ENCODE measurements at regions not wholly inside any gene's neighbourhood (a gene's known extent, or its start where the extent isn't known, plus 50 kb on each side); places are given as distances from the start of the nearest gene placed in this dataset.

DNA sequence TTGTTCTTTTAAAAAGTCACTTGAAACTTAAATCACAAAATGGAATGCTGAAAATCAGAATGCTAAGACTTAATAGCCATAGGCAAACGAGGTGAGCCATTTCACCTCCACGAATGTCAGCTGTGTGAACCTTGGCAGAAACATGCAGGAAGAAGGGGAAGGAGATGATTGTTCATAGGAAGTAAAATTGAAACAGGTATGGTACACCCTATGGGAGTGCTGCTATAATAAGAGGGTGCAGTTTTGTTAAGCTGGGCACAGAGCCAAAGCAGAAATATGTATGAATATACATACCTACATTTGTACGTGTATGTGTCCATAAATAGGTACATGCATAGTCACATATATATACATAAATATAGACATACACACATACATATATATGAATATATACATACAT is 51.0 kb upstream of the SPINK5 start:
- DNase-seq (ENCODE audit: low spot score) = no peak

GRCh38 chr5:148011398-148012137 is 52.2 kb upstream of the SPINK5 start:
- peak; percentile 78 for DNase-seq (ENCODE audit: low spot score)

- peak; percentile 2 for DNase-seq (ENCODE audit: low spot score)
Observed at GRCh38 chr5:148005788-148006520, 57.8 kb upstream of the SPINK5 start.

GRCh38 chr5:148003226-148003625 is 60.6 kb upstream of the SPINK5 start:
- DNase-seq (ENCODE audit: low spot score) = no peak

DNA sequence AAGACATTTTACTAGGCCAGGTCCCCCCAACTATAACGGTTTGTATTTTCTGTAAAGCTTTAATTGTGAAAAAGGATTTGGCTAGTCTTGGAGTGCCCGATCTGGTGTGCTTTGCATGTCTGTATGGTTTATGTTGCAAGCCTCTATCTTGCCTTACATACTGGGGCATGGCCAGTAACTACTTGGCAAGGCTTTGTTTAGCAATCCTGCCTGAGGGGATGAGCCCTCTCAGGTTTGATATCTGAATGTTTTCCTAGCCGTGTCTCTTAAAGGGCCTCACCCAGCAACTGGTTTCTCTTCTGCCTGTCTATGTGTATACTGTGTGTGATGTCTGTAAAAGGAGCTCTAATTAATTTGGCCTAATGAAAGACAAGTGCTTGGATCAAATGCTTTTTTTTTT is 61.3 kb upstream of the SPINK5 start:
- DNase-seq (ENCODE audit: low spot score) = no peak

- DNase-seq (ENCODE audit: low spot score) = no peak
Observed at GRCh38 chr5:148000036-148000435, 63.7 kb upstream of the SPINK5 start.

GRCh38 chr5:147998704-147999103 is 65.1 kb upstream of the SPINK5 start:
- no peak for DNase-seq (ENCODE audit: low spot score)

- no peak for DNase-seq (ENCODE audit: low spot score)
Observed at GRCh38 chr5:147997486-147997885, 66.3 kb upstream of the SPINK5 start.

DNA sequence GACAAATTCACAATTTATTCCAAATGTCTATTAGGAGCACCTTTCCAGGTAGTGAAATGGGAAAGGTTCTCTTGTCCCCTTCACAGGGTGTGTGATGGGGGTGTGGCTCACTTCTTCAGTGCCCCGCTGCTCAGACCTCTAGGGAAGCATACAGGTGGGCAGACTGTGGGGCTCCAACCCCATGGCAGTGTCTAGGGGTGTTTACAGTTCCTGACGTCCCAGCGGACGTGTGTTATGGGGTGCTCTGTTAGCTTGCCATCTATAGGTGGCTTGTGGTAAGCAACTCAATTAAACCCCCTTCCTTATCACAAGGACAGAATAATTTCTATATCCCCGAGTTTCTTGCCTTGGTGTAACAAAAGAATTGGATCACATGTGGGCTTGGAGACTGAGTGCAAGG is 67.4 kb upstream of the SPINK5 start:
- DNase-seq (ENCODE audit: low spot score) = no peak

DNA sequence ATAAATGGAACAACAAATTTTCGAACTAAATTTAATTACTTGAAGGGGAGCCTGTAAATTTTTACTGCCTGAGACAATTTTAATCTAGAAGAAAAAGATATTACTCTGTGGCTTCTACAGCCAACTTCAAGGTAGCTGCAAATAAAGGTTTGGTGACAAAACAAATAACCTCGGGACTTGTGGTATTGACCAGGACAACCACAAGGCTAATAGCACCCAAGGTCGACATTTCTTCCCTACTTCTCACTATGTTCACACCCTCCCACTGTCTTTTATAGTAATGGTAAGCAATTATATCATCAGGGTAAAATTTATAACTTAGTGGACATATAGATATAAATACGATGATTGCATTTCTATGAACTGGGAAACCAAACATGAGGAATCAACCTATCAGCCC is 67.9 kb upstream of the SPINK5 start:
- DNase-seq (ENCODE audit: low spot score) = no peak

GRCh38 chr5:147989994-147990393 is 73.8 kb upstream of the SPINK5 start:
- DNase-seq (ENCODE audit: low spot score) = no peak

GRCh38 chr5:147989239-147989638 is 74.5 kb upstream of the SPINK5 start:
- no peak for DNase-seq (ENCODE audit: low spot score)

DNA sequence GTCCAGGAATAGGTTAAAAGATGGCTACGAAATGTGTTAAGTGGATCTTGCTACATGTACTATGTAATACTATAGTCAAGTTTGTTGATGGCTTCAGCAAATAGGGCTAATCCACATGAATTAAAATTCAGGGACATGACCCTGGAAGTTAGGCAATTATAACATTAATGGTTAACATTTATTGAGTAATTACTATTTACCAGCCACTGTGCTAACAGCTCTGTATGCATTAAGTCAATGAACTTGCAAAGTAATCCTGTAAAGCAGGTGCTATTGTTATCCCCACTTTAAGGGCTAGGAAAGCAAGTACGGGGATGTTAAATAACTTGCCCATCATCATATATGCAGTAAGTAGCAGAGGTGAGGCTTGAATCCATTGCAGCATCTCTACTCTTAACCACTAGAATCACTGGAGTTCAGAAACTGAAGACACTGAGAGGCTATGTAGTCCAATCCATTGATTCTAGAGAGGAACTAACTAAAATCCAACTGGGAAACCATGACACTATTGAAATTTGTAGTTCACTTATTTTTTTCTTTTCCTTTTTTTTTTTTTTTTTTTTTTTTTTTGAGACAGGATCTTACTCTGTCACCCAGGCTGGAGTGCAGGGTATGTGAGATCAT is 77.5 kb upstream of the SPINK5 start:
- DNase-seq (ENCODE audit: low spot score) = no peak

GRCh38 chr5:147985608-147986007 is 78.2 kb upstream of the SPINK5 start:
- DNase-seq (ENCODE audit: low spot score) = no peak

DNA sequence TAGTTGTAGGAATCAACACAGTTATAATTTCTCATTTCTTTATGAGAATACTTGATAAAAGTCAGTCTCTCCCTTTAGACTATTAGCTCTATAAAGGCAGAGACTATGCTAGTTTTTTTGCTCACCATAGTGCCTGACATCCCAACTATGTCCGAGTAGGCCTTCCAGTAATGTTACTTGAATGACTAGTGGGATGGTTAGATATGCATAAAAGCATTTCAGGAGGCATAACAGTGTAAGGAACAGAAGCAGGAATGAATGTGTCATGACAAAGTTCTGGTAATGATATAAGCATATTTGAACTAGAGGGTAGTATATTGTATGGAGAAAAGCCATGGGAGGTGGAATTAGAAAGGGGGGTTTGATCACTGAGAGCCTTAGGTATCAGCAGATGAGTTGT is 77.4 kb upstream of the C5orf46 start:
- DNase-seq (ENCODE audit: low spot score) = no peak

DNA sequence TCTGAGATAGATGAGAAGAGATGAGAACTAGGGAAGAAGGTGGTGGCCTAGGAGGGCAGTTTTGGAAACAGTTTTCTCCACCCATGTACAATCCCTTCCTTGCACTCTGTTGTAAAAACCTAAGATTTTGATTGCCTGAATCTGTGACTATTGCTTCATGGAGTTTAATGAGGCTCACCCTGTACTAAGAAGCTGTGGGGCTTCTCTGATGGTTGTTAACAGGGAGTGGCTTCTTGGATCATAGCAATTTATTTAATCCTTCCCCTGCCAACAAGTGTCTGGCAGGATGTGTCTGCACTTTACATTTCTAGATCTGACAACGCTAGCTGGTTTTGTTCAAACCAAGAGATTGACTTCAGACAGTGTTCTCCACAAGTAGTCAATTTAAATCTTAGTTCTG is 74.7 kb upstream of the C5orf46 start:
- DNase-seq (ENCODE audit: low spot score) = no peak

DNA sequence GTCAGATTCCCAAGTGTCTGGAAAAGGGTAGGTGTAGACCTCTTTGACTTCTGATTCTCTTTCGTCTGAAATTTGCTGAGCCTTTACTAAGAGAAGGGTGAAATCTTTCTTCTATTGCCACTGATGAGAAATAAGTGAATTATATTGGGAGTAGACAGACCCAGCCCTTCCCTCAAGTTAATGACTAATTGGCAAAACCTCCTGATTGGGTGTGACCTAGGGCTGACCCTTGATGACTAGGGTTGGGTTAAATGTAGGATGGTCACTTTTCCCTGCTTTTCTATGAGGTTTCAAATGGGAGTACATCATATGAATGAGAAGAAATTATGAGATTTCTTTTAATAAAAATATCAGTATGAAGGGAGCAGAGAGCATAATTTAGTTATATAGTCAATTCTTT is 73.4 kb upstream of the C5orf46 start:
- DNase-seq (ENCODE audit: low spot score) = no peak

- DNase-seq (ENCODE audit: low spot score) = no peak
Observed at GRCh38 chr5:147972076-147972840, 65.9 kb upstream of the C5orf46 start.

DNA sequence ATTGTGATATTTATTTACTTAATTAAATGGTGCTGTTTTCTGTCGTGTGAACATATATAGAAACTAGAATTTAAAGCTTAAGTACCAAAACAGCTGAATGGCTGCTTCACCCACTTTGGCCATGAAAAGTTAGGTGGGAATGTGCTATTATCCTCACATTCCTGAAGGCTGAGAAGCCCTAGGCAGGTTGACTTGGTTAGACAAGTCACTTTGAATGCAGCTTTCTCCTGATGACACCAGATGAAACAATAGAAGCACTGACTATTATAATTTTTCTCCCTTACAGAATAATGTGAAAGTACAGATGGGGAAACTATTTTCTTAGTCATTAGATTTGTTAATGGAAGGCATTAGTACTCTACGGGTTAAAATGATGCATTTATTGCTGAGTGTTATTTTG is 65.1 kb upstream of the C5orf46 start:
- DNase-seq (ENCODE audit: low spot score) = peak; percentile 4

DNA sequence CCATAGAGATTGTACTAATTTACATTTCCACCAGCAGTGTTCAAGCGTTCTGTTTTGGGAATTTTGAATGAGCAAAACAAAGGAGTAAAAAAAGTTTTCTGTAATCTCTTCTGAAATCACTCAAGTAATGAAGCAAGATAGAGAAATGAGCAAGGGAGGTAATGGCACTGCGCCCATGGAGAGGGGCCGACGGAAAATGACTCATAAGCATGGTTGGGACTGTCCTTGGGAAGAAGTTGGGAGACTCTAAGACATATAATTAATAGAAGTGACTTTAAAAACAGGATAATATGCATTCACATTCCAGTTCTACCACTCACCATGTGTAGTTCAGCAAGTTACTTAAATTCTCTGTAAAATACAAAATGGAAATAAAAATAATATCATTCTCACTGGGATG is 62.5 kb upstream of the C5orf46 start:
- DNase-seq (ENCODE audit: low spot score) = no peak

- no peak for DNase-seq (ENCODE audit: low spot score)
Observed at GRCh38 chr5:147966829-147967228, 60.5 kb upstream of the C5orf46 start.

GRCh38 chr5:147966326-147966725 is 60.0 kb upstream of the C5orf46 start:
- no peak for DNase-seq (ENCODE audit: low spot score)

GRCh38 chr5:147965715-147966114 is 59.4 kb upstream of the C5orf46 start:
- no peak for DNase-seq (ENCODE audit: low spot score)
